ENCODE measurements at regions not wholly inside any gene's neighbourhood (a gene's known extent, or its start where the extent isn't known, plus 50 kb on each side); places are given as distances from the start of the nearest gene placed in this dataset.

DNA sequence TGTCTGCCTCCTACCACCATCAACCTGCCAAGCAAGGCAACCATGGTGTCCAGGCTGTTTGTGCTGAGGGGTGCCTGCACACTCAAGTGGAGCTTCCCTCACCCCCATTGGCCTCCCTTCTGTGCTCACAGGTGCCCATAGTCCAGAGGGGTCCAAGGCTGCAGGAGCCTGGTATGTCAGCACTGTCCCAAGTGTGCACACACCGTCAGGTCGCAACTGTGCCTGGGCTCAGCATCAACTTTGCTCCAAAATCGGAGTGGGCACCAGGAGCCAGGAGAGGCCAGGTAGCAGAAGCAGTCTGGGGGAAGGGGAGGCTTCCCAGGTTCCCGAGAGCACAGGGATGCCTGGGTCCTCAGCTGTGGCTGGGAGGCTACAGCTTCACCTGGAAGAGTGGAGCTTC, 1528.2 kb upstream of the SLC39A10 start:
- H3K4me1 ChIP-seq = no peaks in the 10 kb centered on the region
- 82 to 100% methylated on average over 1 to 4 of the region's 4 CpGs for WGBS, 2 donors
- no peak for DNase-seq

GRCh38 chr2:194126418-194126817, 1530.6 kb upstream of the SLC39A10 start:
- WGBS, 2 donors = 85 to 86% methylated on average over 3 of the region's 3 CpGs
- no peak overlapping the region for H3K4me3 ChIP-seq (replicated peaks in 1 of 3)
- H3K9me3 ChIP-seq = no peaks in the 10 kb centered on the region
- H3K27ac ChIP-seq = no peak overlapping the region
- intact Hi-C loops (cut with DNase I) = no loop called here
- no peaks in the 10 kb centered on the region for H3K27me3 ChIP-seq
- no peak for TF ChIP-seq POLR2A (IDR thresholded peaks at IDR 0.05)
- TF ChIP-seq, protein P1, sequence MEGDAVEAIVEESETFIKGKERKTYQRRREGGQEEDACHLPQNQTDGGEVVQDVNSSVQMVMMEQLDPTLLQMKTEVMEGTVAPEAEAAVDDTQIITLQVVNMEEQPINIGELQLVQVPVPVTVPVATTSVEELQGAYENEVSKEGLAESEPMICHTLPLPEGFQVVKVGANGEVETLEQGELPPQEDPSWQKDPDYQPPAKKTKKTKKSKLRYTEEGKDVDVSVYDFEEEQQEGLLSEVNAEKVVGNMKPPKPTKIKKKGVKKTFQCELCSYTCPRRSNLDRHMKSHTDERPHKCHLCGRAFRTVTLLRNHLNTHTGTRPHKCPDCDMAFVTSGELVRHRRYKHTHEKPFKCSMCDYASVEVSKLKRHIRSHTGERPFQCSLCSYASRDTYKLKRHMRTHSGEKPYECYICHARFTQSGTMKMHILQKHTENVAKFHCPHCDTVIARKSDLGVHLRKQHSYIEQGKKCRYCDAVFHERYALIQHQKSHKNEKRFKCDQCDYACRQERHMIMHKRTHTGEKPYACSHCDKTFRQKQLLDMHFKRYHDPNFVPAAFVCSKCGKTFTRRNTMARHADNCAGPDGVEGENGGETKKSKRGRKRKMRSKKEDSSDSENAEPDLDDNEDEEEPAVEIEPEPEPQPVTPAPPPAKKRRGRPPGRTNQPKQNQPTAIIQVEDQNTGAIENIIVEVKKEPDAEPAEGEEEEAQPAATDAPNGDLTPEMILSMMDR (IDR thresholded peaks at IDR 0.05) = no peak
- DNase-seq = no peak
- H3K4me1 ChIP-seq = no peaks in the 10 kb centered on the region
- no peaks in the 10 kb centered on the region for H3K36me3 ChIP-seq

More for the DNA sequence above, 1528.2 kb upstream of the SLC39A10 start:
- no peak for TF ChIP-seq POLR2A (IDR thresholded peaks at IDR 0.05)
- TF ChIP-seq, protein P1 (IDR thresholded peaks at IDR 0.05) = no peak
- Histone ChIP-seq H3K27ac (no peak overlapping the region), H3K4me3 (replicated peaks in 1 of 3) (no peak overlapping the region), H3K36me3 (no peaks in the 10 kb centered on the region), H3K27me3 (no peaks in the 10 kb centered on the region), H3K9me3 (no peaks in the 10 kb centered on the region)
- intact Hi-C loops (cut with DNase I) = no loop called here

DNA sequence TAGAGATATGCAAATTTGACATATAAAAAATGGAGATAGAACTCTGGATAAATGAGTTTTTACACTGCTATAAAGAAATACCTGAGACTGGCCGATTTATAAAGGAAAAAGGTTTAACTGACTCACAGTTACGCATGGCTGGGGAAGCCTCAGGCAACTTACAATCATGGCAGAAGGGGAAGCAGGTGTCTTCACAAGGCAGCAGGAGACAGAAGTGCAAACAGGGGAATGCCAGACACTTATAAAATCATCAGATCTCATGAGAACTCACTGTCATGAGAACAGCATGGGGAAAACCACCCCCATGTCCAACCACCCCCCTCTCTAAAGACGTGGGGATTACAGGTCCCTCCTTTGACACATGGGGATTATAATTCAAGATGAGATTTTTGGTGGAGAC, 1540.2 kb upstream of the SLC39A10 start:
- no peak for DNase-seq
- Histone ChIP-seq H3K9me3 (no peaks in the 10 kb centered on the region), H3K27me3 (no peaks in the 10 kb centered on the region), H3K4me3 (replicated peaks in 1 of 3) (no peak overlapping the region), H3K36me3 (no peaks in the 10 kb centered on the region), H3K4me1 (no peaks in the 10 kb centered on the region), H3K27ac (no peak overlapping the region)
- intact Hi-C loops (cut with DNase I) = no loop called here
- WGBS, 2 donors = 73 to 76% methylated on average over 3 of the region's 3 CpGs
- no peak for TF ChIP-seq POLR2A (IDR thresholded peaks at IDR 0.05)
- TF ChIP-seq, protein P1 (IDR thresholded peaks at IDR 0.05) = no peak

DNA sequence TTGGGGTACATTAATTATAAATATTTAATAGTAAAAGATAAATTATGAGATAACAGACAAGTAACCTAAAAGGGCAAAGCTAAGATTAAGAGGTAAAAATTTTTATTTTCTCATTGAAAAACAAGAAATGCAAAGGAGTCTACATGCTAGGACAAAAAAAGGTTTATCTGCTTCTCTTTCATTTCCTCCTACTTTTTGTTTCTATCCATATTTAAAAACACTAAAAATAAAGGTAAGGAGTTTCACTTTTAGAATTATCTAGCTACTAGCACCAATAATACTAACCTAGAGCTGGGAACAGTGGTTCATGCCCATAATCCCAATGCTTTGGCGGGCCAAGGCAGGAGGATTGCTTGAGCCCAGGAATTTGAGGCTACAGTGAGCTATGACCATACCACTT, 1551.7 kb upstream of the SLC39A10 start:
- H3K4me3 ChIP-seq (replicated peaks in 1 of 3) = no peak overlapping the region
- no peaks in the 10 kb centered on the region for H3K4me1 ChIP-seq
- H3K27me3 ChIP-seq = no peaks in the 10 kb centered on the region
- H3K36me3 ChIP-seq = no peaks in the 10 kb centered on the region
- 90 to 97% methylated on average over 1 of the region's 1 CpG for WGBS, 2 donors
- no peak for DNase-seq
- intact Hi-C loops (cut with DNase I) = no loop called here
- no peak for TF ChIP-seq POLR2A (IDR thresholded peaks at IDR 0.05)
- TF ChIP-seq, protein P1 (IDR thresholded peaks at IDR 0.05) = no peak
- H3K27ac ChIP-seq = no peak overlapping the region
- no peaks in the 10 kb centered on the region for H3K9me3 ChIP-seq

DNA sequence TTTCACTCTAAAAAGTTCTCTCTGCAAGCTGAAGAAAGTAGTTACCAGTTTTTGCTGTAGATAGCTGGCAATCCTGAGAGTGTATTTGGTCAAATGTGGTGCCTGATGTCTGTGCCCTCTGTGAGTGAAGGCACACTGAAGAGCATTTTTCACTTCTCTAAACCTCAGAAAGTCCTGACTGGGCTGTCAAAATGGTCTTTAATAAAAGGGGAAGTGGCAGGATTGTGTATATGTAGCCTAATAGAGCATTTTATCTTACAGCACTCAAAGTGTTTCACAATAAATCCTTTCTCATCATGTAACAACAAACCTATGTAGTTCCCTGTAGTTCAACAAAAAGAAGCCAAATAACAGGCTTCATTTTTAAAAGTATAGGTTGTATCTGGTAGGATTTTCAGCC, 1552.3 kb upstream of the SLC39A10 start:
- intact Hi-C loops (cut with DNase I) = no loop called here
- DNase-seq = no peak
- no peak overlapping the region for H3K4me3 ChIP-seq (replicated peaks in 1 of 3)
- H3K9me3 ChIP-seq = no peaks in the 10 kb centered on the region
- no peak overlapping the region for H3K27ac ChIP-seq
- H3K4me1 ChIP-seq = no peaks in the 10 kb centered on the region
- TF ChIP-seq, protein P1 (IDR thresholded peaks at IDR 0.05) = no peak
- TF ChIP-seq POLR2A (IDR thresholded peaks at IDR 0.05) = no peak
- H3K27me3 ChIP-seq = no peaks in the 10 kb centered on the region
- no peaks in the 10 kb centered on the region for H3K36me3 ChIP-seq
